HepG2 (cell line): ENCODE measurements at regions not wholly inside any gene's neighbourhood (a gene's known extent, or its start where the extent isn't known, plus 50 kb on each side); places are given as distances from the start of the nearest gene placed in this dataset.

ENCODE experiments used
- ATAC-seq: fragments of 200-7000 bp; cut with Tn5 transposase; 3 replicates; pipeline ENCODE4 v1.9.1; 2020; ENCODE audit warnings: mild to moderate bottlenecking, moderate library complexity
- BruUV-seq: library from RNA; stranded (reverse); fragments of 400-500 nt; replicated peaks from 2 replicates; lab custom pipeline; 2021; lab: Mats Ljungman, UMichigan
- CTCF ChIA-PET: fragments of 300-600 bp; formaldehyde crosslinking; extraction: SDS; loops from one replicate; lab custom pipeline; 2021; ENCODE audit warnings: low total read pairs, inconsistent platforms, low intra/inter-chr PET ratio; lab: Yijun Ruan, JAX
- POLR2A ChIA-PET: fragments of 350-600 bp; sonication (Branson Sonifier 250); formaldehyde crosslinking; loops from one replicate; lab custom pipeline; 2020; ENCODE audit warnings: antibody characterized with exemption, inconsistent platforms; lab: Yijun Ruan, JAX
- DNase-seq: peaks from one replicate; pipeline ENCODE4 v3.0.0-alpha.2; 2015; ENCODE audit warnings: low spot score
- FAIRE-seq: peaks from 3 replicates; lab custom pipeline; 2011; peaks lifted over from hg19 to GRCh38; lab: Jason Lieb, UNC
- H2AFZ ChIP-seq: one replicate; pipeline ENCODE4 v1.6.1; 2011; ENCODE audit warnings: low read length, inconsistent platforms
- H3K27ac ChIP-seq: fragments of 300-600 bp; 3 replicates; pipeline ENCODE4 v1.8.0; 2011; ENCODE audit warnings: mixed run types, mild to moderate bottlenecking, mixed read lengths, low read length, inconsistent platforms; ENCODE audit not compliant: insufficient read depth; ENCODE audit errors: extremely low read length
- H3K27me3 ChIP-seq, 2 experiments: fragments of 200-600 bp in 1 of 2; 2 replicates in 1 of 2; 3 replicates in 1 of 2; pipeline versions ENCODE4 v1.6.0 to v1.8.0; 2011; ENCODE audit warnings: low read length in 2 of 2, mild to moderate bottlenecking in 2 of 2, moderate library complexity in 2 of 2, inconsistent platforms in 1 of 2; ENCODE audit not compliant: insufficient read depth in 2 of 2, control insufficient read depth in 1 of 2
- H3K36me3 ChIP-seq, 2 experiments: fragments of 200-600 bp in 1 of 2; replicated peaks in 1 of 2; 2 replicates in 1 of 2; 3 replicates in 1 of 2; pipeline versions ENCODE4 v1.5.1 to v1.8.0; 2011; ENCODE audit warnings: low read length in 2 of 2, inconsistent platforms in 1 of 2; ENCODE audit not compliant: insufficient read depth in 2 of 2, control insufficient read depth in 1 of 2
- H3K4me1 ChIP-seq: 2 replicates; pipeline ENCODE4 v1.5.1; 2012; ENCODE audit warnings: low read length, inconsistent platforms; ENCODE audit not compliant: insufficient read depth
- H3K4me2 ChIP-seq: 2 replicates; pipeline ENCODE4 v1.6.0; 2011; ENCODE audit warnings: low read depth, low read length, inconsistent platforms
- H3K4me3 ChIP-seq, 3 experiments: fragments of 200-600 bp in 1 of 3; sonication (generic), shearing (Covaris generic) in 1 of 3; replicated peaks in 1 of 3; 2 replicates each; pipeline ENCODE4 v1.5.1; 2011 to 2016; ENCODE audit warnings: low read length in 3 of 3, inconsistent platforms in 2 of 3, low read depth in 2 of 3, mild to moderate bottlenecking in 2 of 3, control low read depth in 1 of 3, mixed read lengths in 1 of 3; ENCODE audit not compliant: insufficient read depth in 1 of 3
- H3K79me2 ChIP-seq: one replicate; pipeline ENCODE4 v1.6.1; 2011; ENCODE audit warnings: low read length, inconsistent platforms; ENCODE audit not compliant: insufficient read depth
- H3K9ac ChIP-seq: 2 replicates; pipeline ENCODE4 v1.6.0; 2011; ENCODE audit warnings: mild to moderate bottlenecking, low read depth, low read length, inconsistent platforms; ENCODE audit not compliant: insufficient read depth
- H3K9me3 ChIP-seq: 2 replicates; pipeline ENCODE4 v1.5.1; 2012; ENCODE audit warnings: mild to moderate bottlenecking, low read length
- H4K20me1 ChIP-seq: 2 replicates; pipeline ENCODE4 v1.6.0; 2011; ENCODE audit warnings: inconsistent platforms, mild to moderate bottlenecking, low read length, moderate library complexity; ENCODE audit not compliant: insufficient read depth
- BRCA1 ChIP-seq: sonication (generic); formaldehyde crosslinking; IDR thresholded peaks from 2 replicates; pipeline ENCODE4 v1.4.0; 2020; ENCODE audit warnings: missing genetic modification reagents
- EEA1 ChIP-seq: sonication (generic); formaldehyde crosslinking; IDR thresholded peaks from 2 replicates; pipeline ENCODE4 v1.5.1; 2020; ENCODE audit warnings: mild to moderate bottlenecking, missing genetic modification reagents, borderline replicate concordance
- GABPB1 ChIP-seq: IDR thresholded peaks from 2 replicates; pipeline ENCODE4 v1.6.1; 2016; ENCODE audit warnings: mild to moderate bottlenecking, missing genetic modification reagents, moderate library complexity, missing compliant biosample characterization
- KDM5B ChIP-seq: sonication (generic); formaldehyde crosslinking; IDR thresholded peaks from 2 replicates; pipeline ENCODE4 v1.4.0; 2020; ENCODE audit warnings: missing genetic modification reagents, mild to moderate bottlenecking, borderline replicate concordance
- ONECUT2 ChIP-seq: sonication (generic); formaldehyde crosslinking; IDR thresholded peaks from 2 replicates; pipeline ENCODE4 v1.4.0; 2020; ENCODE audit warnings: missing genetic modification reagents
- RAD21 ChIP-seq: fragments of 450-650 bp; formaldehyde crosslinking; IDR thresholded peaks from 2 replicates; pipeline ENCODE4 v1.5.0; 2020; ENCODE audit warnings: mild to moderate bottlenecking
- TEAD3 ChIP-seq: optimal IDR thresholded peaks from 2 replicates; pipeline ENCODE3; 2016; ENCODE audit warnings: borderline replicate concordance
- ZC3H4 ChIP-seq: sonication (generic); formaldehyde crosslinking; IDR thresholded peaks from 2 replicates; pipeline ENCODE4 v1.4.0; 2020; ENCODE audit warnings: missing genetic modification reagents, borderline replicate concordance
- ZGPAT ChIP-seq: IDR thresholded peaks from 2 replicates; pipeline ENCODE4 v1.6.1; 2016; ENCODE audit warnings: mild to moderate bottlenecking
- ZNF33A ChIP-seq: sonication (generic); formaldehyde crosslinking; IDR thresholded peaks from 2 replicates; pipeline ENCODE4 v1.5.1; 2020; ENCODE audit warnings: missing genetic modification reagents, mild to moderate bottlenecking, moderate library complexity, borderline replicate concordance
- ZNF549 ChIP-seq: sonication (generic); formaldehyde crosslinking; IDR thresholded peaks from 2 replicates; pipeline ENCODE4 v1.5.0; 2020; ENCODE audit warnings: missing genetic modification reagents
- ZNF562 ChIP-seq: sonication (generic); formaldehyde crosslinking; IDR thresholded peaks from 2 replicates; pipeline ENCODE4 v1.8.0; 2022; ENCODE audit warnings: missing genetic modification reagents, borderline replicate concordance
- ZNF619 ChIP-seq: sonication (generic); formaldehyde crosslinking; IDR thresholded peaks from 2 replicates; pipeline ENCODE4 v1.4.0; 2020; ENCODE audit warnings: mild to moderate bottlenecking, missing genetic modification reagents
- ZNF644 ChIP-seq: IDR thresholded peaks from 2 replicates; pipeline ENCODE4 v1.6.1; 2016; ENCODE audit warnings: low read depth
- ZNF703 ChIP-seq: sonication (generic); formaldehyde crosslinking; IDR thresholded peaks from 2 replicates; pipeline ENCODE4 v1.5.1; 2020; ENCODE audit warnings: missing genetic modification reagents, mild to moderate bottlenecking, moderate library complexity, borderline replicate concordance
- ZNF792 ChIP-seq: IDR thresholded peaks from 2 replicates; pipeline ENCODE4 v1.6.1; 2016
- WGBS: methylation state at CpG from one replicate; pipeline ENCODE4 v1.1.6; 2017; ENCODE audit warnings: low lambda C conversion rate; 5-methylcytosine and 5-hydroxymethylcytosine counted together
- in situ Hi-C: cut with HindIII; loops from 2 replicates; pipeline ENCODE4 v1.10.0; 2017; ENCODE audit warnings: low pct_unique_long_range_greater_than_20kb; ENCODE audit not compliant: extremely low pct_ligation_motif_present
- intact Hi-C: fragments of 100-400 bp; cut with micrococcal nuclease; formaldehyde crosslinking; loops from one replicate; pipeline ENCODE4 v1.10.0; 2022; ENCODE audit not compliant: unreplicated experiment
- TF ChIP-seq, protein P1 (sequence below): sonication (generic); formaldehyde crosslinking; conservative IDR thresholded peaks from 2 replicates; pipeline ENCODE4 v1.4.0; 2020; ENCODE audit warnings: missing genetic modification reagents

- H3K36me3 ChIP-seq = no peaks in the 10 kb centered on the region
Observed at GRCh38 chr15:68507447-68507846, 71.3 kb upstream of the CORO2B start.

GRCh38 chr15:68508485-68509189 is 70.2 kb upstream of the CORO2B start:
- BruUV-seq = no TSS peak
- no peaks in the 10 kb centered on the region for H4K20me1 ChIP-seq
- H3K4me2 ChIP-seq = no peak overlapping the region
- no peaks in the 10 kb centered on the region for H3K79me2 ChIP-seq
- H3K4me1 ChIP-seq = no peaks in the 10 kb centered on the region
- CTCF ChIA-PET = no interaction called here
- no peaks in the 10 kb centered on the region for H3K36me3 ChIP-seq
- no peak overlapping the region for H3K4me3 ChIP-seq
- H3K9me3 ChIP-seq = peaks cover 6% of the 10 kb centered on the region
- intact Hi-C loops (no loop called here), in situ Hi-C loops (no loop called here)
- DNase-seq (no peak), FAIRE-seq (no peak), ATAC-seq (no peak)
- POLR2A ChIA-PET = no interaction called here
- 35% methylated on average over 7 of the region's 12 CpGs for WGBS
- H3K27me3 ChIP-seq = peaks cover 2 to 33% of the 10 kb centered on the region in 2 experiments; a peak in 2 of 5 replicates
- H3K27ac ChIP-seq = no peak overlapping the region
- no peak overlapping the region for H2AFZ ChIP-seq
- no peak overlapping the region for H3K9ac ChIP-seq
- TF ChIP-seq ZNF33A (no peak), ZNF644 (CRISPR knock-in tag) (no peak), KDM5B (CRISPR knock-in tag) (no peak), ZNF619 (no peak), BRCA1 (CRISPR knock-in tag) (no peak), EEA1 (CRISPR knock-in tag) (no peak), ZNF792 (CRISPR knock-in tag) (no peak), ZGPAT (CRISPR knock-in tag) (no peak), ONECUT2 (no peak), ZNF562 (CRISPR knock-in tag) (no peak), TEAD3 (CRISPR knock-in tag) (no peak), ZNF549 (CRISPR knock-in tag) (no peak), GABPB1 (CRISPR knock-in tag) (no peak), ZNF703 (no peak)
- TF ChIP-seq, protein P1, sequence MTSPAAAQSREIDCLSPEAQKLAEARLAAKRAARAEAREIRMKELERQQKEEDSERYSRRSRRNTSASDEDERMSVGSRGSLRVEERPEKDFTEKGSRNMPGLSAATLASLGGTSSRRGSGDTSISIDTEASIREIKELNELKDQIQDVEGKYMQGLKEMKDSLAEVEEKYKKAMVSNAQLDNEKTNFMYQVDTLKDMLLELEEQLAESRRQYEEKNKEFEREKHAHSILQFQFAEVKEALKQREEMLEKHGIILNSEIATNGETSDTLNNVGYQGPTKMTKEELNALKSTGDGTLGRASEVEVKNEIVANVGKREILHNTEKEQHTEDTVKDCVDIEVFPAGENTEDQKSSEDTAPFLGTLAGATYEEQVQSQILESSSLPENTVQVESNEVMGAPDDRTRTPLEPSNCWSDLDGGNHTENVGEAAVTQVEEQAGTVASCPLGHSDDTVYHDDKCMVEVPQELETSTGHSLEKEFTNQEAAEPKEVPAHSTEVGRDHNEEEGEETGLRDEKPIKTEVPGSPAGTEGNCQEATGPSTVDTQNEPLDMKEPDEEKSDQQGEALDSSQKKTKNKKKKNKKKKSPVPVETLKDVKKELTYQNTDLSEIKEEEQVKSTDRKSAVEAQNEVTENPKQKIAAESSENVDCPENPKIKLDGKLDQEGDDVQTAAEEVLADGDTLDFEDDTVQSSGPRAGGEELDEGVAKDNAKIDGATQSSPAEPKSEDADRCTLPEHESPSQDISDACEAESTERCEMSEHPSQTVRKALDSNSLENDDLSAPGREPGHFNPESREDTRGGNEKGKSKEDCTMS (CRISPR knock-in tag) = no peak

More at GRCh38 chr15:68507447-68507846, 71.3 kb upstream of the CORO2B start:
- no peak overlapping the region for H2AFZ ChIP-seq
- no peaks in the 10 kb centered on the region for H3K9me3 ChIP-seq
- ATAC-seq (no peak), FAIRE-seq (no peak), DNase-seq (no peak)
- no peak overlapping the region for H3K27ac ChIP-seq
- TF ChIP-seq RAD21 (CRISPR knock-in tag) (no peak), ZC3H4 (no peak)
- in situ Hi-C loops (no loop called here), intact Hi-C loops (no loop called here)
- no peak overlapping the region for H3K4me3 ChIP-seq
- WGBS = 57% methylated on average over 2 of the region's 2 CpGs
- H4K20me1 ChIP-seq = no peaks in the 10 kb centered on the region
- H3K9ac ChIP-seq = no peak overlapping the region
- H3K27me3 ChIP-seq = peaks cover 2 to 43% of the 10 kb centered on the region in 2 experiments; a peak in 2 of 5 replicates
- no peaks in the 10 kb centered on the region for H3K4me1 ChIP-seq
- POLR2A ChIA-PET = no interaction called here
- BruUV-seq = no TSS peak
- H3K4me2 ChIP-seq = no peak overlapping the region
- no peaks in the 10 kb centered on the region for H3K79me2 ChIP-seq
- CTCF ChIA-PET = no interaction called here
